Fibroblast of peridontal ligament (primary cell): ENCODE measurements at regions not wholly inside any gene's neighbourhood (a gene's known extent, or its start where the extent isn't known, plus 50 kb on each side); places are given as distances from the start of the nearest gene placed in this dataset.
A peak's percentile ranks its signal among the peaks of the same experiment; 100 is the strongest.
"Not testable (repeated sequence)": the region's sequence is repeated elsewhere in the genome, so short reads cannot be mapped to it uniquely, and the experiment has no call there.

Source experiments
- DNase-seq: peaks from one replicate; pipeline ENCODE4 v3.0.0-alpha.2; 2010; ENCODE audit errors: extremely low read depth

DNA sequence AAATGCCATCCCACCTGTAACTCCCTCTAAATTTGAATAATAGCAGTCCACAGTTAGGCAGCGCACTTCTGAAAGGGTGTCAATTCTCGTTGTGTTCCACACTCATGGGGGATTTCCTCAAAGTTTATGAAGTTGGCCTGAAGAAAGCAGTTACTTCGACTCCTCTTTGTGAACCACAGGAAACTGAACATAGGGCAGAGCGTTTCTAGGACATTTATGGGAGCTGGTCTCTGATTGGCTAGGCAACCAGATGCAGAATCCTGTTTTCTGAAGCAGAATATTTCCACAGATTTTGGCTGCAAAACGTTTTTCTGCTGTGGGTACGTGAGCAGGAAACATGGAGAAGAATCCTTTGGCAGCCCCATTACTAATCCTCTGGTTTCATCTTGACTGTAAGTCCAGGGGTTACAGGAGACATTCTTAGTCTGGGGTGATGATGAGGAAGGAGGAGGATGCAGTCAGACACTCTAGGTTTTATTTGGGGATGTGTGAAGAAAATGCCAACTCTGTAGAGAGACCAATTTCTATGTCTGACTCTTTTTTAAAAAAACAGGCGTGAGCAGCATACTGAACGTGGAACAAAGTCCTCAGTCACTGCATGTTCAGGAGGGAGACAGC lies 431.5 kb upstream of the OR4E1 start:
- no peak for DNase-seq

DNA sequence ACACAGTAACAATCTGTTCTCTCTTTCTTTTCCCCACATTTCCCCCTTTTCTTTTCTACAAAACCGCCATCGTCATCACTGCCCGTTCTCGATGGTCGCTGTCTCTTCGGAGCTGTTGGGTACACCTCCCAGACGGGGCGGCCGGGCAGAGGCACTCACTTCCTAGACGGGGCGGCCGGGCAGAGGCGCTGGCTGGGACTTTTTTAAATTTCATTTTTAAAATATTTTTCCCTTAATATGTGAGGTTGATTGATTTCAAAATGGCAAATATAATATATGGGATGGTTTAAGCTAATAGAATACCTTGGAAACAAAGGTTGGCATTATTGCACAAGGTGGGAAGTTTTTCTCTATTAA lies 427.1 kb upstream of the OR4E1 start:
- DNase-seq, result not testable (repeated sequence)

DNA sequence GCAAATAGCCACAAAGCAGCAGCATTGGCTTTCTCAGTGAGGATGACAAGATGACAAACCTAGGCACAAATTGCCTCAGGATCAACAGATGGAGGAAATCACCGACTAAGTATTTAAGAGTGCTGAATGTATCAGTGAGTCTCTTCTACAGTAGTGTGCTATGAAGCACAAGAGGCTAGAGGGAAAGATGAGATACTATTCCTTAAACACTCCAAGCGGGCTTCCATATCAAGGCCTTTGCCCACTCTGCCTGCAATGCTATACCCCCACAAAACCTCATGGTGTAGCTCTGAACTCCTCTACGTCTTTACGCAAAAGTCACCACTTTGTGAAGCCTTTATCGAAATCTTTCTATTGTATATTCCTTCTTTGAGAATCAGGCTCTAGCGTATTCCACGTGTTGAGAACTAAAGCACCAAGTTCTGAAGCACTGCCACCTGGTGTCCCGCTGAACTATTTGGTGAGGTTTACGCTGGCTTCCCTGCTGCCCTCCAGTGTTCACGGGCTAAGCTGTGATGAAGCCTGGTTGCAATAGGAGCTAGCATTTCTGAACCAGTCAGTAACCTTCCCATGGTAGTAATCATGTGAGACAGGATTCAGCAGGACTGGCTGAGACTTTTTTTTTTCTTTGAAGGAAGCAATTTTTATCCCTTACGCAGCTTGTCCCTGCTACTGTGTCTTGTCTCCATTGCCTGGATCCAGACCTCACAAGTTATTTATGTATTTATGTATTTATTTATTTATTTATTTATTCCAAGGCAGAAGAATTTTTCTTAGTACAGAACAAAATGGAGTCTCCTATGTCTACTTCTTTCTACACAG lies 426.5 kb upstream of the OR4E1 start:
- DNase-seq, result no peak

DNA sequence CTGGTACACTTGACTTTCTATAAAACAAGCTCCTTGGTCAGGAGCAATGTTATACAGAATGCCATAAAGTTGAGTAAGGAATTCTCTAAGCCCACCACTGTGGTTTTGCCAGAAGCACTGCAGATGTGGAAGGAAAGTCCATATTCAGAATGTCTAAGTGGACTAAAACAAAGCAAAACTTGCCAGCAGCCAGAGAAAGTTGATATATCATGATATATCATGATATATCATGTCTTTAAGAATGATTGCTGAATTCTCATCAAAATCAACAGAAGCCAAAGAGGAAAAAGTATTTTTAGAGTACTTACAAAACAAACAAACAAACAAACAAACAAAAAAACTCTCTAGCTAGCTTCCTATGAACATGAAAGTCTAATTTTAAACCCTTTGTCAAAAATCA lies 424.8 kb upstream of the OR4E1 start:
- DNase-seq, result no peak

DNA sequence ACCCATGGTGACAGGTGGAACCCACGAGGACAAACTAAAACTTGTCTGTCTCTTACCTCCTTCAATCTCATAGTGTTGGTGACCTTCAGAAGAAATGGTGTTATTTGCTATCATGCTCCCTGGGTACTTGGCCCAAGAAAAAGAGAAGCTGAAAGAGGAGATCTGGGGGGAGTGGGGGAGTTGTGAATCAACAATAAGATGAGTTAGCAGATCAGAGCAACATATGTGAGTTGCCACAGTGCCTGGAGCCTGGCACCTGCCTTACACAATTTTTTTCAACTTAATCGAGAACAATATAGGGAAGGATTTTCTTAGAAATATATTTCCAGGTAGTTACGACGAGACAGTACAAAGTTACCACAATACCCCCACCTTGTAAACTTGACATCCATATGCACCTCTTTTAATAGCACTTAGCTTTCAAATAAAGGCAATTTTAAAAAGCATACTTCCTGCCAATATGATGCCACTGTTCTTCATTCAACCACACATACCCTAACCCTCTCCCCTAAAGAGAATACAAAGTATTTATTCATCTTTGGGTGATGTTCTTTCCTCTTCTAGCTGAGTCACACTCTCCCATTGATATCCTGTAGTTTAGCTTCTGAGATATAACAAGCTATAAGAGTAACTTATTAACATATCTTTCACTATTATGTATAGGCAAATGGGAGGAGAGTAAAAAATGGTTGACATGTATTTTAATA lies 424.1 kb upstream of the OR4E1 start:
- no peak for DNase-seq

DNA sequence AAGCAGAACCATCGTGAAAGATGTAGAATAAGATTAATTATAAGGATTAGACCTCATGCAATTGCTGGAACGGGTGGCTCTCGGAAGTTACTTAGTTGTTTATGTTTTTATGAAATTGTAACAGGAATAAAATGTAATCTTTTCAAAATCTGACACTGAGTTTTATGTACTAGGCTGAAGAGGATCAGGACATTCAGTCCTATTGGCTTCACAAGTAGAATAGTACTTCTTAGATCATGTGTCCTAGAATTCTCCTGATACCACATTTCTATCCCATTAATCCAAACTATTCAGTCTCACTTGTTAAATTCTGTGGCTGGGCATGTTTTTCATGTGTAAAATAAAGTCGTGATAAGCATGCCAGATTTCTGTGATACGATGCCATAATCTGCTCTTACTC lies 423.5 kb upstream of the OR4E1 start:
- DNase-seq, result no peak

DNA sequence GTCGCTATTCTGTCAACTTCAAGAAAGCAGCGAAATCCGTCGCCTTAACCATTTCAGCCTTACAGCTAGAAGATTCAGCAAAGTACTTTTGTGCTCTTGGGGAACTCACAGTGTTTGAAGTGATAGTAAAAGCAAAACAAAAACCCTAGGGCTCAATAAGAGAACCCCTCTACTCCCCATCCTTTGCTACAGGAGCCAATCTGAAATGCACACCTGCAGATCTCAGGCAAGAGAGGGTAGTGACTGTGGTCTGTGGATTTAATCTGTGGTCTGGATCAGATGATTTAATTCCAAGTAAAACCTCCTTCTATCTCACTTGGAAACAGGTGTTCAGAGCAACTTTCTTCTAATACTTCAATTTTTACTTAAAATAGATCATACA lies 422.9 kb upstream of the OR4E1 start:
- DNase-seq, result no peak

DNA sequence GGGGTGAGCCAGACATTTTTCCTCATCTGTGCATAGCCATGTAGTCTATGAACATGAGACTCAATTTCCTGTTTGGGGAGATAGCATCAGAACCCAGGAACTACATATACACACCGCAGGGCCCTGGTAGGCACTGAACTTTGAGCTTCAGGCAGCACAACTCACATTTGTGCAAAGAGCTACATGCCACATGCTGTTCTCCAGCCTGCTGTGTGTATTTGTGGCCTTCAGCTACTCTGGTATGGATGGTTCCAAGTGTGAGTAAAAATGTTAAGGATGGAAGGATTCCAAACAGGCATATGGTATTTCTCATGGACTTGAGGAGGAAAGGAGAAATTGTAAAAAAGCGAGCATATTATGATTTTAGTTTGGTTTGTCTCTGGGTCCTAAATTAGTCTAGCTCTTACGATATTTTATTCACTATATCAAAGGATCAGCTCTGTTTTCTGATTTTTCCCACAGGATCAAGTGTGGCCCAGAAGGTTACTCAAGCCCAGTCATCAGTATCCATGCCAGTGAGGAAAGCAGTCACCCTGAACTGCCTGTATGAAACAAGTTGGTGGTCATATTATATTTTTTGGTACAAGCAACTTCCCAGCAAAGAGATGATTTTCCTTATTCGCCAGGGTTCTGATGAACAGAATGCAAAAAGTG lies 422.4 kb upstream of the OR4E1 start:
- no peak for DNase-seq

DNA sequence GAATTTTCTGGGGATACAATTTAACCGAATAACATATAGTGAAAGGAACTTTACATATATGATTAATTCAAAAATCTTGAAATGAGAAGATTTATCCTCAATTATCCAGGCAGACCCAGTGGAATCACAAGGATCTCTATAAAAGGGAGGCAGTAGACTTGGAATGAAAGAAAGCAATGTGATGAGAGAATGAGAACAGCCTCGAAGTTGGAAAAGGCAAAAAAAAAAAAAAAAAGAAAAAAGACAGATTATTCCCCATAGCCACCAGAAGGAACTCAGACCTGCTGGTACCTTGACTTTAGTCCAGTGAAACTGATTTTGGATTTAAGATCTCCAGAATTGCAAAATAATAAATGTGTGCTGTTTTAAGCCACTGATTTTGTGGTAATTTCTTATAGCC lies 416.3 kb upstream of the OR4E1 start:
- DNase-seq, result no peak

DNA sequence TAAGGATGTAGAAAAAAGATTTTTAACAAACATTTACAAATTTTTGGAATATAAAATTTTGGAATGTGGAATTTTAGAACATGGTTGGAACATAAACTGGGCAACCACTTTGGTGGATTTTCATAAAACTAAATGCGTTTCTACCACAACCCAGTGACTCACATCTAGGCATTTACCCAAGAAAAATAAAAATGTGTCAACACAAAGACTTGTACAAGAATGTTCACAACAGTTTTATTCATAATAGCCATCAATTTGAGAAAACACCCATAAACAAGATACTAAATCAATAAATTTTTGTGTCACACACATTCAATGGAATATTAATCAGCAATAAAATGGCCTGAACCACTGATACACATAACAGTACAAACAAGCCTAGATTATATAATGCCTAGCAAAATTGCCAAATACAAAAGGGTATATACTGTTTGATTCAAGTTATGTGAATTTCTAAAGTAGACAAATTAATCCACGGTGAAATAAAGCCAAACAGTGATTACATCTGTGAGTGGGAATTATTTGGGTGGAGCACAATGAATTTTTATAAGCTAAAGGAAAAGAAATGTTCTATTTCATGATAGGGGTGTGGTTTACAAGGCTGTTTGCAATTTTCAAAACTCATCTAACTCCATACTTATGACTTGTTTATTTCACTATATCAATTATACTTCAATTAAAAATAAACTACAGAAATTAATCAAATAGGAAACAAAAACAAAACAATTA lies 415.2 kb upstream of the OR4E1 start:
- DNase-seq, result no peak

DNA sequence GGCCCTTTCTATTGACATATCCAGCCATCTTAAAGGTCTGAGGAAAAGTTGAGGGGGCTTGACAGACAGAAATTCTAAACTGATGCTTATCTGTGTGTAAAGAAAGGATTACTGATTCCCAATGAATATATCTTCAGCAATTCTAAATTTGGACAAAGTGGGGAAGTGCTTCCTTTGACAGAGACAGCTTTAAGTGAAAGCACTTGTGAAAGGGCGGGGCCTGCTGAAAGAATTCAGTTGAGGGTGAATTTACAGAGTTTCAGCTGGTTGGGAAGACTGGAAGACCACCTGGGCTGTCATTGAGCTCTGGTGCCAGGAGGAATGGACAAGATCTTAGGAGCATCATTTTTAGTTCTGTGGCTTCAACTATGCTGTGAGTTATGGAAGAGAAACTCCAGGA lies 412.5 kb upstream of the OR4E1 start:
- DNase-seq, result no peak

DNA sequence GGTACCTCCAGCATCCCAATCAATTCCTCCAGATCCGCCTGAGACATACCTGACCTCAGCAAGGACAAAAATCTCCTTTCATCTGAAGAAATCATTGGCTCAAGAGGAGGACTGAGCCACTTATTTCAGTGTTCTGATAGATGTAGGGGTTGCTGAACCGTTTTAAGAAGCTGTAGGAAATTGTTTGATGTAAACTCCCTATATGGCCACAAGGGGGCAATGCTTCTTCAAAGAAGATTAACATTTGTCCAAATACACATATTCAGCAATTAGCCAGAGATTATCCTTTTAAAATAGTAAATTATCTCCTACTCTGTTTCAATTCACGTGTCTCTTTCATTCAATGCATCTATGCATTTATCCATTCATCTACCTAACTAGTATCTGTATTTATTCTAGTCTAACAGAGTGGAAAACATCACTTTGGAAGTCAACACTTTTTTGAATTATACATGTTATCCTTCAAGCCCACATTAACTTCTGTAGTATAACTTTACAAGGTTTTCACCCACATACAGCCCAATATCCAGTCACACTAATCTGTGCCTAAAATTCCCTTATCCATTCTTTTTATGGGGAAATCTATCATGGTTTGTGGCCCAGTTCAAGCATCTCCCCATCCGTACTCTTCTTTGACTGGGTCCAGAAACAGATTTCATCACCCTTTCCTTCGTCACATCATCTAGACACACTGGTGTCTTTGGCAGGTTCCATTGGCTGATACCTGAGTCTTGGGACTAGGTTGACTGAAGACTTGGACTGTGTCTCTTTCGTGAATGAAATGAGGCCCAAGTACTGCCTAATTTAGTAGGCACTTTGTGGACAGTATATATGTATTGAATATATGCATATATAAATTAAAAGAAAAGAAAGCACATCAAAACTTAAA lies 411.0 kb upstream of the OR4E1 start:
- peak; percentile 51 for DNase-seq

DNA sequence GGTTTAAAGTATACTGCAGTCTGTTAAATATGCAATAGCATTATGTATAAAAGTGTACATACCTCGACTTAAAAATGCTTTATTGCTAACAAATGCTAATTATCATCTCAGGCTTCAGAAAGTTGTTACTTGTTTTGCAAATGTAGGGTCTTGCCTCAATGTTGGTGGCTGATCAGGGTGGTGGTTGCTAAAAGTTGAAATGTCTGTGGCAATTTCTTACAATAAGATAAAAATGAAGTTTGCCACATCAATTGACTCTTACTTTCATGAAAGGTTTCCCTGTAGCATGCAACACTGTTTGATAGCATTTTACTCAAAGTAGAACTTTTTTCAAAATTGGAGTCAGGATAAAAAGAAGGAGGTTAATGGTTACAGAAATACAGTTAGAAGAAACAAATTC lies 407.7 kb upstream of the OR4E1 start:
- no peak for DNase-seq

DNA sequence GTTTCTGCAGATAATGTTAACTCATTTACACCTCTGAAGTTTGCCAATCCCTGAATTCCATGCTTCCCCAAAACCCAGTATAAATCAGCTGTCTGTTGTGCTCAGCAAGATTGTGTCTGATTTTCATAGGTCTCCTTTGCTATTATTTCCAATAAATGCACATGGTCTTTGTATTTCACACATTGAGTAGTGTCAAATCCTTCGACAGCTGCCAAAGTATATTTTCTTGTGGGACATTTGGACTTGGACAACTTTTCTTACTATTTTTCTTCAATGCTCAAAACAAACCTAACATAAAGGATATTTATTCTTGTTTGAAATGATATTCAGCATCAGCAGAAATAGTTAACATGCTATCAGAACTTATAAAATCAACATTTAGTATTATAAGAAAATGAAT lies 406.1 kb upstream of the OR4E1 start:
- no peak for DNase-seq

DNA sequence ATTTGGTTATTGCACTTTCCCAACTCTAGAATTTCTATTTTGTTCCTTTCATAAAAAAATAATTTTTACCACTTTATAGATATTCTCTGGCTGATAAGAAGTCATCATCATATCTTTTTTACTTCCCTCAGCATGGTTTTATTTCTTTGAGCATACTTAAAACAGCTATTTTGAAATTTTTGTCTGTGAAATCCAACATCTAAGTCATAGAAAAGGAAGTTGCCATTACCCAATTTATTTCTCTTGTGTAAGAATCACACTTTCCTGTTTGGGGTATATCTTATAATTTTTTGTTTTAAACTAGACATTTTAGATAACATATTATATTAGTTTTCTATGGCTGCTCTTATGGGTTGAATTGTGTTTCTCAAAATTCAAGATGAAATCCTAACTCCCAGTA lies 400.2 kb upstream of the OR4E1 start:
- DNase-seq, result no peak

DNA sequence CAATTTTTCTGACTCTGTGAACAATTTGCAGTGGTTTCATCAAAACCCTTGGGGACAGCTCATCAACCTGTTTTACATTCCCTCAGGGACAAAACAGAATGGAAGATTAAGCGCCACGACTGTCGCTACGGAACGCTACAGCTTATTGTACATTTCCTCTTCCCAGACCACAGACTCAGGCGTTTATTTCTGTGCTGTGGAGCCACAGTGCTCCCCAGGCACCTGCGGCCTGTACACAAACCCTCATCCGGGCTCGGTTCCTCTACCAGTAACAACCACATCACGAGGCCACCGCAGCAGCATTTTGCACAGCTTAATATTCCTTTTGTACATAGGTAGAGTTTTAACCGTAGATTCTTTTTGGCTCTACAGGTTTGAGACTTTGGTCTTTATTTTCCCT lies 397.4 kb upstream of the OR4E1 start:
- no peak for DNase-seq

DNA sequence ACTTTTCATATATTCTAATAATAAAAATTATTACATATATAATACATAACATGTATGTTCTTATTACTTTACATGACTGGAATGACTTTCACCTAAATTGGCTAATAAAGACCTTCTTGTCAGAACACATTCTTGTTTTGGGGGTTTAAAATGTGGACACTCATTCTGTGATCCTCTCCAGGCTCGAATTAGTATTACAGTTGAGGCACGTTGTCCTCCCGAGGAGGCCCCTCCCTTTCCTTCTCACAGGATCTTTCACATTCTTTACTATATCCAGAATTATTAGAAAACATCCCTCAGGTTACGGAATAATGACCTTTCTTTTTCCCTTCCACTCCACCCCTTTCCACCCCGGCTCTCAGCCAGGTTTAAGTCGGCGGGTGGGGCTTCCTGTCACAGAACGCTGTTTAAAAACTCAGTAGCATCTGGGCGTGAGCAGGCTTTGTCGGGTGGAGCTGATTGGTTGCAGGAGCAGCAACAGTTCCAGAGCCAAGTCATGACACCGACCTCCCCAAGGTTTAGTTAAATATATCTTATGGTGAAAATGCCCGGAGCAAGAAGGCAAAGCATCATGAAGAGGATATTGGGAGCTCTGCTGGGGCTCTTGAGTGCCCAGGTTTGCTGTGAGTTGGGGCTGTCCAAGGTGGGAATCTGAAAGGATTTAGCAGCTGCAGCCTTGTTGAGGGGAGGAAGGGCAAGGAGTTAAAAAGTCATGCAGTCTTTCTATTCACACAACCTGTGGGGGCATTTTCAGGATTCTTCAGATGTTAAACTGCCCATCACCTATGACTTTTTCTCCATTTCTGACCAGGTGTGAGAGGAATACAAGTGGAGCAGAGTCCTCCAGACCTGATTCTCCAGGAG lies 396.7 kb upstream of the OR4E1 start:
- DNase-seq, result no peak

DNA sequence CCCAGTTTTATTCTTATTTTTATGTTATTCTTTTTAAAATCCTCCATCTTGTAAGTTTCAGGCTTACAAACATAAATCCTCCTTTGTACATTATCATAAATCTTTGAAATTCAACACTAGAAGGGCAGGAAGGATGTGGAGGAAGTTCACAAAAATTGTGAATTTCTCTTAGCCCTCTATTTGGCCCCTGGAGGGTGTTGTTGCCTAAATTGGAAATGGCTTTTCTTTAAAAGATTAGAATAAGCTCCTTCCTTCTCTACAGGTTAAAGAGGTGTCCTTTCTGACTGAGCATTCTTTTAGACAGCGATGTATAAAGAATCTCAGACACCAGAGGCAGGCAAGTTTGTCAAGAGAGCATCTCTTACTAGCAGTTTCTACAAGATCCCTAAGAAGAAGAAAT lies 391.7 kb upstream of the OR4E1 start:
- DNase-seq, result no peak

DNA sequence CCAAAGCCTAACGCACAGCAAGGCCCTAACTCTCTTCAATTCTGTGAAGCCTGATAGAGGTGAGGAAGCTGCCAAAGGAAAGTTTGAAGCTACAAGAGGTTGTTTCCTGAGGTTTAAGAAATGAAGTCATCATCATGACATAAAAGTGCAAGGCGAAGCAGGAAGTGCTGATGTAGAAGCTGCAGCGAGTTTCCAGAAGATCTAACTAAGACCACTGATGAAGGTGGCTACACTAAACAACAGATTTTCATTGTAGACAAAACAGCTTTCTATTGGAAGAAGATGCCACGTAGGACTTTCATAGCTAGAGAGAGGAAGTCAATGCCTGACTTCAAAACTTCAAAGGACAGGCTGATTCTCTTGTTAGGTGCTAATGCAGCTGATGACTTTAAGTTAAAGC lies 385.6 kb upstream of the OR4E1 start:
- no peak for DNase-seq

DNA sequence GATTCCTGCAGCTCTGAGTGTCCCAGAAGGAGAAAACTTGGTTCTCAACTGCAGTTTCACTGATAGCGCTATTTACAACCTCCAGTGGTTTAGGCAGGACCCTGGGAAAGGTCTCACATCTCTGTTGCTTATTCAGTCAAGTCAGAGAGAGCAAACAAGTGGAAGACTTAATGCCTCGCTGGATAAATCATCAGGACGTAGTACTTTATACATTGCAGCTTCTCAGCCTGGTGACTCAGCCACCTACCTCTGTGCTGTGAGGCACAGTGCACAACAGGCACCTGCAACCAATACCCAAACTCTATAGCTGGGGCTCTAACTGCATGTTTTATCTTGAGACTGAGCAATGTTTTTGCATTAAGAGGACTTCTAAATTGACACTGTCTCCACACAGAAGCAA lies 379.2 kb upstream of the OR4E1 start:
- no peak for DNase-seq
